Lung (tissue), 11 donors: ENCODE measurements at regions not wholly inside any gene's neighbourhood (a gene's known extent, or its start where the extent isn't known, plus 50 kb on each side); places are given as distances from the start of the nearest gene placed in this dataset.

Experiments used
- ATAC-seq: fragments of 200-7000 bp; cut with Tn5 transposase; one replicate; pipeline ENCODE4 v1.9.1; 2020; ENCODE audit warnings: moderate number of reproducible peaks; ENCODE audit not compliant: insufficient read depth, low FRiP score
- DNase-seq, 3 donors: peaks; one replicate each; pipeline ENCODE4 v3.0.0-alpha.2; 2013 to 2017
- H3K27ac ChIP-seq, 2 donors: one replicate each; pipeline ENCODE4 v1.5.1; 2013; ENCODE audit warnings: mild to moderate bottlenecking in 2 of 2, moderate library complexity in 2 of 2, control low read depth in 1 of 2, inconsistent platforms in 1 of 2, low read depth in 1 of 2, low read length in 1 of 2
- H3K27me3 ChIP-seq, 3 donors: one replicate each; pipeline ENCODE4 v1.5.1; 2013; ENCODE audit warnings: low read length in 2 of 3; ENCODE audit not compliant: control insufficient read depth in 3 of 3, insufficient read depth in 3 of 3
- H3K36me3 ChIP-seq, 4 donors: one replicate each; pipeline ENCODE4 v1.5.1; 2013; ENCODE audit warnings: low read length in 4 of 4, mild to moderate bottlenecking in 1 of 4, moderate library complexity in 1 of 4; ENCODE audit not compliant: control insufficient read depth in 4 of 4, insufficient read depth in 4 of 4
- H3K4me1 ChIP-seq, 5 donors: one replicate each; pipeline ENCODE4 v1.5.1; 2013; ENCODE audit warnings: low read length in 5 of 5, mild to moderate bottlenecking in 2 of 5, moderate library complexity in 1 of 5; ENCODE audit not compliant: control insufficient read depth in 5 of 5, insufficient read depth in 5 of 5
- H3K4me3 ChIP-seq: one replicate; pipeline ENCODE4 v1.5.1; 2013; ENCODE audit warnings: mild to moderate bottlenecking, control low read depth, moderate library complexity
- H3K9ac ChIP-seq, 2 donors: one replicate each; pipeline ENCODE4 v1.5.1; 2013; ENCODE audit warnings: low read length in 2 of 2, control low read depth in 1 of 2; ENCODE audit not compliant: insufficient read depth in 1 of 2
- H3K9me3 ChIP-seq, 4 donors: one replicate each; pipeline ENCODE4 v1.5.1; 2013; ENCODE audit warnings: low read length in 3 of 4, mild to moderate bottlenecking in 1 of 4, moderate library complexity in 1 of 4; ENCODE audit not compliant: control insufficient read depth in 4 of 4, insufficient read depth in 3 of 4
- CTCF ChIP-seq: IDR thresholded peaks from 2 replicates; pipeline ENCODE4 v1.5.1; 2012; ENCODE audit warnings: mild to moderate bottlenecking; ENCODE audit errors: control extremely low read depth, extremely low read depth
- whole genome bisulfite sequencing, 2 donors: extraction: QIAGEN DNeasy Blood & Tissue Kit; methylation state at CpG; one replicate each; pipeline ENCODE4 v1.1.7; 2013; 5-methylcytosine and 5-hydroxymethylcytosine counted together
- donor health status: control.
- donor health status: control.
- donor health status: Bipolar disorder and iron deficiency.
- donor health status: healthy.
- donor health status: DM: yes; HTN: yes; CAD: no.

- Histone ChIP-seq H3K4me1 (no peaks in the 10 kb centered on the region), H3K9ac (no peak overlapping the region), H3K27ac (no peak overlapping the region), H3K4me3 (no peak overlapping the region), H3K27me3 (no peaks in the 10 kb centered on the region), H3K36me3 (no peaks in the 10 kb centered on the region), H3K9me3 (peaks cover 0 to 3% (median 0%) of the 10 kb centered on the region in 4 donors)
- 64 to 77% methylated on average over 3 of the region's 3 CpGs for WGBS, 2 donors
- ATAC-seq = no peak
- DNase-seq = no peak
- no peak for TF ChIP-seq CTCF
Observed at GRCh38 chr11:27908621-27909020, 199.3 kb downstream of the KIF18A start.

GRCh38 chr11:27907530-27907929 is 200.4 kb downstream of the KIF18A start:
- Histone ChIP-seq H3K4me1 (no peaks in the 10 kb centered on the region), H3K27me3 (no peaks in the 10 kb centered on the region), H3K9ac (no peak overlapping the region), H3K36me3 (no peaks in the 10 kb centered on the region), H3K4me3 (no peak overlapping the region), H3K27ac (no peak overlapping the region), H3K9me3 (peaks cover 0 to 5% (median 0%) of the 10 kb centered on the region in 4 donors)
- TF ChIP-seq CTCF = no peak
- no peak for ATAC-seq
- WGBS, 2 donors = 58 to 73% methylated on average over 2 of the region's 2 CpGs
- no peak for DNase-seq

GRCh38 chr11:27907091-27907490 is 200.9 kb downstream of the KIF18A start:
- no peak overlapping the region for H3K9ac ChIP-seq
- no peak overlapping the region for H3K4me3 ChIP-seq
- no peak for TF ChIP-seq CTCF
- DNase-seq (no peak), ATAC-seq (no peak)
- 56 to 80% methylated on average over 2 of the region's 2 CpGs for WGBS, 2 donors
- H3K27ac ChIP-seq = no peak overlapping the region
- no peaks in the 10 kb centered on the region for H3K27me3 ChIP-seq
- peaks cover 0 to 5% (median 0%) of the 10 kb centered on the region in 4 donors for H3K9me3 ChIP-seq
- no peaks in the 10 kb centered on the region for H3K36me3 ChIP-seq
- H3K4me1 ChIP-seq = no peaks in the 10 kb centered on the region

GRCh38 chr11:27904358-27905055 is 203.4 kb downstream of the KIF18A start:
- DNase-seq (no peak), ATAC-seq (no peak)
- no peak overlapping the region for H3K9ac ChIP-seq
- H3K27me3 ChIP-seq = no peaks in the 10 kb centered on the region
- no peak overlapping the region for H3K27ac ChIP-seq
- TF ChIP-seq CTCF = no peak
- 73 to 90% methylated on average over 3 of the region's 3 CpGs for WGBS, 2 donors
- no peaks in the 10 kb centered on the region for H3K4me1 ChIP-seq
- no peaks in the 10 kb centered on the region for H3K36me3 ChIP-seq
- H3K9me3 ChIP-seq = peaks cover 0 to 3% (median 0%) of the 10 kb centered on the region in 4 donors
- H3K4me3 ChIP-seq = no peak overlapping the region
